Inflammatory macrophage treated with lipopolysaccharide for 4 hours (primary cell): ENCODE measurements at regions not wholly inside any gene's neighbourhood (a gene's known extent, or its start where the extent isn't known, plus 50 kb on each side); places are given as distances from the start of the nearest gene placed in this dataset.

Source experiments
- DNase-seq: peaks from one replicate; pipeline ENCODE4 v3.0.0-alpha.2; 2020

GRCh38 chr9:8262625-8263622 lies 463.3 kb upstream of the DMAC1 start:
- no peak for DNase-seq

- no peak for DNase-seq
Measured at GRCh38 chr9:8261737-8262136, 462.2 kb upstream of the DMAC1 start.

- DNase-seq: no peak
Measured at GRCh38 chr9:8259028-8259427, 459.4 kb upstream of the DMAC1 start.

- no peak for DNase-seq
Measured at GRCh38 chr9:8256880-8257279, 457.3 kb upstream of the DMAC1 start.

GRCh38 chr9:8255850-8256249 lies 456.3 kb upstream of the DMAC1 start:
- DNase-seq: no peak

GRCh38 chr9:8254541-8254940 lies 455.0 kb upstream of the DMAC1 start:
- no peak for DNase-seq

- DNase-seq: no peak
Measured at GRCh38 chr9:8252445-8252844, 452.9 kb upstream of the DMAC1 start.

GRCh38 chr9:8251566-8251965 lies 452.0 kb upstream of the DMAC1 start:
- DNase-seq: no peak

- no peak for DNase-seq
Measured at GRCh38 chr9:8244505-8245092, 445.0 kb upstream of the DMAC1 start.

GRCh38 chr9:8241201-8241600 lies 441.6 kb upstream of the DMAC1 start:
- DNase-seq: no peak

GRCh38 chr9:8237096-8237495 lies 437.5 kb upstream of the DMAC1 start:
- no peak for DNase-seq

- no peak for DNase-seq
Measured at GRCh38 chr9:8235489-8235888, 435.9 kb upstream of the DMAC1 start.

GRCh38 chr9:8234316-8234715 lies 434.7 kb upstream of the DMAC1 start:
- no peak for DNase-seq

- DNase-seq: no peak
Measured at GRCh38 chr9:8232726-8233125, 433.1 kb upstream of the DMAC1 start.

- no peak for DNase-seq
Measured at GRCh38 chr9:8229226-8229625, 429.6 kb upstream of the DMAC1 start.

GRCh38 chr9:8224381-8224801 lies 424.8 kb upstream of the DMAC1 start:
- DNase-seq: no peak

- no peak for DNase-seq
Measured at GRCh38 chr9:8223861-8224260, 424.3 kb upstream of the DMAC1 start.

- DNase-seq: no peak
Measured at GRCh38 chr9:8221462-8221861, 421.9 kb upstream of the DMAC1 start.

- DNase-seq: no peak
Measured at GRCh38 chr9:8208465-8208864, 408.9 kb upstream of the DMAC1 start.

GRCh38 chr9:8207596-8207995 lies 408.0 kb upstream of the DMAC1 start:
- no peak for DNase-seq

- no peak for DNase-seq
Measured at GRCh38 chr9:8206720-8207119, 407.1 kb upstream of the DMAC1 start.

GRCh38 chr9:8205576-8205975 lies 406.0 kb upstream of the DMAC1 start:
- DNase-seq: no peak

GRCh38 chr9:8189881-8190280 lies 390.3 kb upstream of the DMAC1 start:
- no peak for DNase-seq

- no peak for DNase-seq
Measured at GRCh38 chr9:8188723-8189407, 389.3 kb upstream of the DMAC1 start.
